ENCODE measurements at regions not wholly inside any gene's neighbourhood (a gene's known extent, or its start where the extent isn't known, plus 50 kb on each side); places are given as distances from the start of the nearest gene placed in this dataset.
"Not testable (repeated sequence)": the region's sequence is repeated elsewhere in the genome, so short reads cannot be mapped to it uniquely, and the experiment has no call there.

DNA sequence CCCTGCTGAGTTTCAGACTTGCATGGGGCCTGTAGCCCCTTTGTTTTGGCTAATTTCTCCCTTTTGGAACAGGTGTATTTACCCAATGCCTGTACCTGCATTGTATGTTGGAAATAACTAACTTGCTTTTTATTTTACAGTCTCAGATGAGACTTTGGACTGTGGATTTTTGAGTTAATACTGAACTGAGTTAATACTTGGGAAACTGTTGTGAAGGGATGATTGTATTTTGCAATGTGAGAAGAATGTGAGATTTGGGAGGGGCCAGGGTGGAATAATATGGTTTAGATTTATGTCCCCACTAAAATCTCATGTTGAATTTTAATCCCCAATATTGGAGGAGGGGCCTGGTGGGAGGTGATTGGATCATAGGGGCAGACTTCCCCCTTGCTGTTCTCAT lies 99.1 kb upstream of the IRAK1BP1 start:
- no peaks in the 10 kb centered on the region for H3K36me3 ChIP-seq
- peaks cover 0 to 5% of the 10 kb centered on the region in 2 donors for H3K9me3 ChIP-seq
- DNase-seq, result no peak
- TF ChIP-seq POLR2AphosphoS5 (IDR thresholded peaks at IDR 0.05), result no peak
- TF ChIP-seq POLR2A (IDR thresholded peaks at IDR 0.05), result no peak
- no peak for TF ChIP-seq CTCF (IDR thresholded peaks at IDR 0.05)
- TF ChIP-seq EP300 (IDR thresholded peaks at IDR 0.05; ENCODE audit: low read depth), result no peak
- H3K27ac ChIP-seq, result no peak overlapping the region
- intact Hi-C loops (cut with DNase I; ENCODE audit: low total_unique reads) (no loop called here), in situ Hi-C loops (cut with MboI; ENCODE audit: low pct_ligation_motif_present in 1 of 4, low pct_unique_long_range_greater_than_20kb in 1 of 4, low sequenced_read_pairs in 3 of 4) (no loop called here)
- H3K4me1 ChIP-seq, result no peaks in the 10 kb centered on the region
- no peak overlapping the region for H3K4me3 ChIP-seq
- H3K27me3 ChIP-seq, result no peaks in the 10 kb centered on the region

- intact Hi-C loops (cut with DNase I; ENCODE audit: low total_unique reads), result no loop called here
- in situ Hi-C loops (cut with MboI; ENCODE audit: low pct_ligation_motif_present in 1 of 4, low pct_unique_long_range_greater_than_20kb in 1 of 4, low sequenced_read_pairs in 3 of 4), result no loop called here
- 71 to 80% methylated on average over 5 of the region's 5 CpGs for WGBS, 2 donors (ENCODE audit: low coverage in 1 of 2)
Observed at GRCh38 chr6:78770765-78771164, 96.6 kb upstream of the IRAK1BP1 start.

DNA sequence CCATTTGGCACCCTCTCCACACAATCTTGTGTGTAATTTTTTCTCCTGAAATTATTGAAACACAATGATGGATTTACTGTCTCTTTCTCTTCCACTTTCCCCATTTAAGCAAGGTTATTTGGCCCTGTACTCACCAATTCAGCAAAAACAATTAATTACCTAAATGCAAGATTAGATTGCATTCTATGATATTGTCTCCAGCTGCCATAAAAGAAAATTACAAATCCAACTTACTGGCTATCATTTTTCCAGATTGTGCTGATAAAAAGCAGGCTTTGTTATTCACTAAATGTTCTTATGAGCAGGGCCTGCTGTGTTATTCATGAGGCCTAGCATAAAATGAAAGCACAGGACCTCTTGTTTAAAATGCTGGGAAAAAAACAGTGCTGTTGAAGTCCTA lies 95.8 kb upstream of the IRAK1BP1 start:
- Histone ChIP-seq H3K27me3 (no peaks in the 10 kb centered on the region), H3K4me3 (no peak overlapping the region), H3K9me3 (no peaks in the 10 kb centered on the region), H3K4me1 (no peaks in the 10 kb centered on the region), H3K27ac (no peak overlapping the region), H3K36me3 (no peaks in the 10 kb centered on the region)
- TF ChIP-seq POLR2A (IDR thresholded peaks at IDR 0.05), result no peak
- TF ChIP-seq CTCF (IDR thresholded peaks at IDR 0.05), result no peak
- TF ChIP-seq POLR2AphosphoS5 (IDR thresholded peaks at IDR 0.05), result no peak
- no peak for TF ChIP-seq EP300 (IDR thresholded peaks at IDR 0.05; ENCODE audit: low read depth)
- DNase-seq, result no peak
- in situ Hi-C loops (cut with MboI; ENCODE audit: low pct_ligation_motif_present in 1 of 4, low pct_unique_long_range_greater_than_20kb in 1 of 4, low sequenced_read_pairs in 3 of 4), result no loop called here
- intact Hi-C loops (cut with DNase I; ENCODE audit: low total_unique reads), result no loop called here

More at GRCh38 chr6:78770765-78771164, 96.6 kb upstream of the IRAK1BP1 start:
- TF ChIP-seq EP300 (IDR thresholded peaks at IDR 0.05; ENCODE audit: low read depth), result no peak
- TF ChIP-seq POLR2A (IDR thresholded peaks at IDR 0.05), result no peak
- no peak for TF ChIP-seq CTCF (IDR thresholded peaks at IDR 0.05)
- no peak for TF ChIP-seq POLR2AphosphoS5 (IDR thresholded peaks at IDR 0.05)
- no peaks in the 10 kb centered on the region for H3K36me3 ChIP-seq
- DNase-seq, result no peak
- no peak overlapping the region for H3K27ac ChIP-seq
- H3K27me3 ChIP-seq, result no peaks in the 10 kb centered on the region
- no peak overlapping the region for H3K4me3 ChIP-seq
- no peaks in the 10 kb centered on the region for H3K4me1 ChIP-seq
- no peaks in the 10 kb centered on the region for H3K9me3 ChIP-seq

- Histone ChIP-seq H3K27me3 (no peaks in the 10 kb centered on the region), H3K36me3 (no peaks in the 10 kb centered on the region), H3K4me1 (no peaks in the 10 kb centered on the region), H3K9me3 (no peaks in the 10 kb centered on the region), H3K4me3 (no peak overlapping the region), H3K27ac (no peak overlapping the region)
- intact Hi-C loops (cut with DNase I; ENCODE audit: low total_unique reads), result no loop called here
- WGBS, 2 donors (ENCODE audit: low coverage in 1 of 2), result 60 to 94% methylated on average over 2 to 4 of the region's 4 CpGs
- in situ Hi-C loops (cut with MboI; ENCODE audit: low pct_ligation_motif_present in 1 of 4, low pct_unique_long_range_greater_than_20kb in 1 of 4, low sequenced_read_pairs in 3 of 4), result no loop called here
- DNase-seq, result no peak
- TF ChIP-seq POLR2A (IDR thresholded peaks at IDR 0.05), result no peak
- no peak for TF ChIP-seq CTCF (IDR thresholded peaks at IDR 0.05)
- TF ChIP-seq EP300 (IDR thresholded peaks at IDR 0.05; ENCODE audit: low read depth), result no peak
- no peak for TF ChIP-seq POLR2AphosphoS5 (IDR thresholded peaks at IDR 0.05)
Observed at GRCh38 chr6:78781001-78781400, 86.3 kb upstream of the IRAK1BP1 start.

DNA sequence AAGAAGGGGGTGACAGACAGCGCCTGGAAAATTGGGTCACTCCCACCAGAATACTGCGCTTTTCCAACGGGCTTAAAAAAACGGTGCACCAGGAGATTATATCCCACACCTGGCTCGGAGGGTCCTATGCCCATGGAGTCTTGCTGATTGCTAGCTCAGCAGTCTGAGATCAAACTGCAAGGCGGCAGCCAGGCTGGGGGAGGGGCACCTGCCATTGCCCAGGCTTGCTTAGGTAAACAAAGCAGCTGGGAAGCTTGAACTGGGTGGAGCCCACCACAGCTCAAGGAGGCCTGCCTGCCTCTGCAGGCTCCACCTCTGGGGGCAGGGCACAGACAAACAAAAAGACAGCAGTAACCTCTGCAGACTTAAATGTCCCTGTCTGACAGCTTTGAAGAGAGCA lies 84.0 kb upstream of the IRAK1BP1 start:
- DNase-seq, result peak; percentile 19
- in situ Hi-C loops (cut with MboI; ENCODE audit: low pct_ligation_motif_present in 1 of 4, low pct_unique_long_range_greater_than_20kb in 1 of 4, low sequenced_read_pairs in 3 of 4), result not testable (repeated sequence)

More for the DNA sequence above, 84.0 kb upstream of the IRAK1BP1 start:
- H3K27me3 ChIP-seq; H3K27ac ChIP-seq; H3K9me3 ChIP-seq; H3K4me3 ChIP-seq; H3K36me3 ChIP-seq; intact Hi-C loops (cut with DNase I; ENCODE audit: low total_unique reads); H3K4me1 ChIP-seq: not testable (repeated sequence)
- 84% methylated on average over 6 of the region's 6 CpGs; no CpG with 5 or more reads in 1 of the 2 donors for WGBS, 2 donors (ENCODE audit: low coverage in 1 of 2)

Measured in transverse colon (tissue), 4 donors.